ENCODE measurements at regions not wholly inside any gene's neighbourhood (a gene's known extent, or its start where the extent isn't known, plus 50 kb on each side); places are given as distances from the start of the nearest gene placed in this dataset.

GRCh38 chr14:34234258-34234657 lies 227.8 kb downstream of the SPTSSA start:
- no peak for TF ChIP-seq EP300 (IDR thresholded peaks at IDR 0.05)
- TF ChIP-seq, protein P1, sequence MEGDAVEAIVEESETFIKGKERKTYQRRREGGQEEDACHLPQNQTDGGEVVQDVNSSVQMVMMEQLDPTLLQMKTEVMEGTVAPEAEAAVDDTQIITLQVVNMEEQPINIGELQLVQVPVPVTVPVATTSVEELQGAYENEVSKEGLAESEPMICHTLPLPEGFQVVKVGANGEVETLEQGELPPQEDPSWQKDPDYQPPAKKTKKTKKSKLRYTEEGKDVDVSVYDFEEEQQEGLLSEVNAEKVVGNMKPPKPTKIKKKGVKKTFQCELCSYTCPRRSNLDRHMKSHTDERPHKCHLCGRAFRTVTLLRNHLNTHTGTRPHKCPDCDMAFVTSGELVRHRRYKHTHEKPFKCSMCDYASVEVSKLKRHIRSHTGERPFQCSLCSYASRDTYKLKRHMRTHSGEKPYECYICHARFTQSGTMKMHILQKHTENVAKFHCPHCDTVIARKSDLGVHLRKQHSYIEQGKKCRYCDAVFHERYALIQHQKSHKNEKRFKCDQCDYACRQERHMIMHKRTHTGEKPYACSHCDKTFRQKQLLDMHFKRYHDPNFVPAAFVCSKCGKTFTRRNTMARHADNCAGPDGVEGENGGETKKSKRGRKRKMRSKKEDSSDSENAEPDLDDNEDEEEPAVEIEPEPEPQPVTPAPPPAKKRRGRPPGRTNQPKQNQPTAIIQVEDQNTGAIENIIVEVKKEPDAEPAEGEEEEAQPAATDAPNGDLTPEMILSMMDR (IDR thresholded peaks at IDR 0.05) = no peak
